AG09309 (cell line): ENCODE measurements at regions not wholly inside any gene's neighbourhood (a gene's known extent, or its start where the extent isn't known, plus 50 kb on each side); places are given as distances from the start of the nearest gene placed in this dataset.

Experiments
- DNase-seq: peaks from one replicate; pipeline ENCODE4 v3.0.0-alpha.2; 2010; ENCODE audit warnings: low read depth
- H3K4me3 ChIP-seq: 2 replicates; pipeline ENCODE4 v1.5.1; 2011; ENCODE audit warnings: mild to moderate bottlenecking, low read depth, low read length, moderate library complexity; ENCODE audit not compliant: control insufficient read depth
- TF ChIP-seq, protein P1 (sequence below): IDR thresholded peaks from 2 replicates; pipeline ENCODE4 v1.5.1; 2011; ENCODE audit warnings: mild to moderate bottlenecking, low read depth, low read length, inconsistent platforms; ENCODE audit not compliant: insufficient read depth, control insufficient read depth; ENCODE audit errors: missing control alignments

- no peak for DNase-seq
- no peak overlapping the region for H3K4me3 ChIP-seq
- TF ChIP-seq, protein P1, sequence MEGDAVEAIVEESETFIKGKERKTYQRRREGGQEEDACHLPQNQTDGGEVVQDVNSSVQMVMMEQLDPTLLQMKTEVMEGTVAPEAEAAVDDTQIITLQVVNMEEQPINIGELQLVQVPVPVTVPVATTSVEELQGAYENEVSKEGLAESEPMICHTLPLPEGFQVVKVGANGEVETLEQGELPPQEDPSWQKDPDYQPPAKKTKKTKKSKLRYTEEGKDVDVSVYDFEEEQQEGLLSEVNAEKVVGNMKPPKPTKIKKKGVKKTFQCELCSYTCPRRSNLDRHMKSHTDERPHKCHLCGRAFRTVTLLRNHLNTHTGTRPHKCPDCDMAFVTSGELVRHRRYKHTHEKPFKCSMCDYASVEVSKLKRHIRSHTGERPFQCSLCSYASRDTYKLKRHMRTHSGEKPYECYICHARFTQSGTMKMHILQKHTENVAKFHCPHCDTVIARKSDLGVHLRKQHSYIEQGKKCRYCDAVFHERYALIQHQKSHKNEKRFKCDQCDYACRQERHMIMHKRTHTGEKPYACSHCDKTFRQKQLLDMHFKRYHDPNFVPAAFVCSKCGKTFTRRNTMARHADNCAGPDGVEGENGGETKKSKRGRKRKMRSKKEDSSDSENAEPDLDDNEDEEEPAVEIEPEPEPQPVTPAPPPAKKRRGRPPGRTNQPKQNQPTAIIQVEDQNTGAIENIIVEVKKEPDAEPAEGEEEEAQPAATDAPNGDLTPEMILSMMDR, result no peak
Observed at GRCh38 chr2:150599889-150600288, 112.4 kb upstream of the RND3 start.

GRCh38 chr2:150598383-150598782 lies 110.9 kb upstream of the RND3 start:
- TF ChIP-seq, protein P1, result no peak
- no peak for DNase-seq
- H3K4me3 ChIP-seq, result no peak overlapping the region

DNA sequence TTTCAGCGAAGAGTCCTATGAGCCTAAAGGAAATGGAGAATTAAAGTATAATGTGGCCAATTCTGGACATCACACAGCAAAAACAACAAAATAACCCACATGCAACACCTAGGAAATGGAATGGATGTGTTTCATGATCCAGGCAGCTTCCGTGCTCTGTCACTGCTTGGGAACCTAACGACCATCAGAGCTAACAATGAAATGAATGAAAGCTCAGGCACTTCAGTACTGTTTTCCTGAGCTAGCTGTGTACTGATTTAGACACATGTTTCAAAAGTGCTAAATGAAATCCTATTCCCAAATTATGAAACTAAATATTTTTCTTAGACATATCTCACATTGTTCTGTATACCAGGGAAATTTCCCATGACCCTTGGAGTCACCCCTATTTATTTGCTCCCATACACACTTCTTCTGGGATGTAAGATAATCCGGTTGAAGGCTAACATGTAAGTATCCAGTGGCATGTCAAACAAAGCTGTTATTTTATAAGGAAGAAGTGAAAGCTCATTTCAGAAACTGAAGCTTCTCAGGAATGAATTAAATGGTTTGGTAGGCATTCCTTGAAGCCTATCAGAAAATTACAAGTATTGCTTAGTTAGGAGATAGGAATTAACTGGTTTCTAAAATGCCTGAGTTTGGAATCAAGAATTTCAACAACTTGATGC lies 108.5 kb upstream of the RND3 start:
- H3K4me3 ChIP-seq, result no peak overlapping the region
- no peak for DNase-seq
- TF ChIP-seq, protein P1, result no peak

DNA sequence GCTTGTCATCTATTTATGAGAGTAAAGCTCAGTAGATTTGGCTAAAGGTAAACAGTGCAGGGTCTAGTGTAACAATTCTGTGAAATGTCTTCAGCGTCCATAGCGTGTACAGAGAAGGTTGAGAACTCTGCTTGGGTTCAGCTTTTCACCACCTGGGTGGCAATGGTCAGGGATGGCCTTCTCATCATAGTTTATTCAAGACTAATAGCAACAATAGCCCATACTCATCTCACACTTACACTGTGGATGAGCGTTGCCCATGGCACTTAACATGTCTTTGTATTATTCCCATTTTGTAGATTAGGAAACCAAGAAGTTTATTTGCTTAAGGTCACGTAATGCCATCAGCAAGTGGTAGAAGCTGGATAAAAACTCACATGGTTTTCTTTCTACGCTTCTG lies 106.8 kb upstream of the RND3 start:
- TF ChIP-seq, protein P1, result no peak
- no peak for DNase-seq
- no peak overlapping the region for H3K4me3 ChIP-seq

GRCh38 chr2:150591496-150592285 lies 104.2 kb upstream of the RND3 start:
- no peak overlapping the region for H3K4me3 ChIP-seq
- TF ChIP-seq, protein P1, result no peak
- no peak for DNase-seq

- no peak overlapping the region for H3K4me3 ChIP-seq
- TF ChIP-seq, protein P1, result no peak
- DNase-seq, result no peak
Observed at GRCh38 chr2:150589681-150590080, 102.2 kb upstream of the RND3 start.

- TF ChIP-seq, protein P1, result no peak
- no peak for DNase-seq
- H3K4me3 ChIP-seq, result no peak overlapping the region
Observed at GRCh38 chr2:150588506-150588870, 101.0 kb upstream of the RND3 start.
